ELR (cell line): ENCODE measurements at regions not wholly inside any gene's neighbourhood (a gene's known extent, or its start where the extent isn't known, plus 50 kb on each side); places are given as distances from the start of the nearest gene placed in this dataset.
"Not testable (repeated sequence)": the region's sequence is repeated elsewhere in the genome, so short reads cannot be mapped to it uniquely, and the experiment has no call there.

Source experiments
- DNase-seq: peaks from one replicate; pipeline ENCODE4 v3.0.0-alpha.2; 2015; ENCODE audit warnings: low read depth

DNA sequence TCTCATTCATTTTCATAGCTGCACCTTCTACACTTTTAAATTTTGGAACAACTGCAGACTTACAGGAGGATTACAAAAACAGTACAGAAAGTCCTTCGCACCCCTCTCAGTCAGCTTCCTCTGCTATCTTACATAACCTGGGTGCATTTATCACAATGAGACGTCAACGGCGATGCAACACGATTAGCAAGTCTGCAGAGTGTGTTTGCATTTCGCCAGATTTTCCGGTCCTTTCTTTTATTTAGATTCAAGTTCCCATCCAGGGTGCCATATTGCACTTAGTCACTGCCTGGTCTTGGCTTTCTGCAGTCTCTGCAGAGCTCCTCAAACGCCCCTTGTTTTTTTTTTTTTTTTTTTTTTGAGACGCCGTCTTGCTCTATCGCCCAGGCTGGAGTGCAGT is 85.9 kb downstream of the ASMT start:
- DNase-seq = no peak

DNA sequence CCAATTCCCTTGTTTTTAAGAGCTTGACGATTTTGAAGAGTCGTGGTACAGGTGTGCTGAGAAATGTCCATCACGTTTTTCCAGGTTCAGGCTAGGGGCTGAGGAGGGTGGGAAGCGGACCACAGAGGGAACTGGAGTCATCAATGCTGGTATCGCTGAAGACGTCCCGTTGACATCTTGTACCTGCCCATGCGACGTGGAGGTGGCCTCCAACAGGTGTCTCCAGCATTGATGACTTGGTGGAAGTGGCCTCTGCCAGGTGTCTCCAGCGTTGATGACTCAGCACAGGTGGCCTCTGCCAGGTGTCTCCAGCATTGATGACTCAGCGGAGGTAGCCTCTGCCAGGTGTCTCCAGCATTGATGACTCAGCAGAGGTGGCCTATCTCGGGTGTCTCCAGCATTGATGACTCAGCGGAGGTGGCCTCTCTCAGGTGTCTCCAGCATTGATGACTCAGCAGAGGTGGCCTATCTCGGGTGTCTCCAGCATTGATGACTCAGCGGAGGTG is 86.6 kb downstream of the ASMT start:
- not testable (repeated sequence) for DNase-seq

GRCh38 chrX:1702142-1702541 is 87.3 kb downstream of the ASMT start:
- not testable (repeated sequence) for DNase-seq

GRCh38 chrX:1702557-1702956 is 87.7 kb downstream of the ASMT start:
- not testable (repeated sequence) for DNase-seq

- DNase-seq = not testable (repeated sequence)
Observed at GRCh38 chrX:1709277-1709676, 94.4 kb downstream of the ASMT start.

DNA sequence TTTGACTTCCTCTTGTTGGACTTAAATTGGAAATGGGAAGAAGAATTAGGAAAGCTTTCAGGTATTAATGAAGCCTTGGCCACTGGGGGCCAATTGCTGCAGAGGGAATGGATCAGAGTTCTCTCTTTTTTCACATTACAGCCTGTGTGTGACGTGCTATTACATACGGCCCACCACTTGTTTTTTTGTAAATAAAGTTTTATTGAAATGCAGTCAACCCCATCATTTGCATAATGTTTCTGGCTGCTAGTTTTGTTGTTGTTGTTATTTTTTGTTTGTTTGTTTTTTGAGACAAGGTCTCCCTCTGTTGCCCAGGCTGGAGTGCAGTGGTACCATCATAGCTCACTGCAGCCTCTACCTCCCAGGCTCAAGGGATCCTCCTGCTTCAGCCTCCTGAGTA is 98.4 kb downstream of the ASMT start:
- DNase-seq = no peak

DNA sequence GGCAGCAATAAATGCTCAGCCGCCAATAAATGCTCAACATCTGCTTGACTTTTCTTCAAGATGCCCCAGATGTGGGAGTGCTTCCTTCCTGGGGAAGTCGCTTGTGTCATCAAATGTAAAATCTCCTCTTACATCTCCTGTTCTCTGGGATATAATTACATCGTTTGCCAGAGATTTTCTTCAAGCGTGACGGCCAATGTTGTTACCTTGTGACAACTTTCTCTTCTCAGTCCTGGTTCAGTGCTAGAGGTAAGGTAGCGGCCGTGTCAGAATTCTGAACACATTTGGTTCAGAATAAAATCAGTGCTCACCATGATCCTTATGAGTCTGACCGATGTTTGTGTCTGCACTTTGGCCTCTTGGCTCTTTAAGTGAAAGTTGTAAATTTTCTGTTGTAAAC is 102.5 kb downstream of the ASMT start:
- DNase-seq = no peak

DNA sequence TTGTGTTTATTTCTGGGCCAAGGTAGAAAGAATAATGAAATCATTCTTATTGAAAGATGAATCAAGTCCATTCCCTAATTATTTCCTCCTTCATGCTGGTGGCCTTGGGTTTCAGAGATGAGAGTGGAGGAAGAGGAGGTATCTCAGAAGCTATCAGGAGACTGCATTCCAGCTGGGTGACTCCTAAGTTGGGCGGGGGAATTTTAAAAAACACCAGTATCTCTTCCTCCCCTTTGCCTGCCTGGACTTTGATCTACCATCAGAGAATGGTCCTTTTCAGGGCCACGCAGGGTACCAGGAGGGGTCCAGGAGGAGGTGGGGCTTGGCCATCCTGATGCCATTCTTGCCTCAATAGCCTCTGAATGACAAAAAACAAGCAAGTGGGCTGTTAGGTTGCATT is 104.4 kb downstream of the ASMT start:
- DNase-seq = no peak

DNA sequence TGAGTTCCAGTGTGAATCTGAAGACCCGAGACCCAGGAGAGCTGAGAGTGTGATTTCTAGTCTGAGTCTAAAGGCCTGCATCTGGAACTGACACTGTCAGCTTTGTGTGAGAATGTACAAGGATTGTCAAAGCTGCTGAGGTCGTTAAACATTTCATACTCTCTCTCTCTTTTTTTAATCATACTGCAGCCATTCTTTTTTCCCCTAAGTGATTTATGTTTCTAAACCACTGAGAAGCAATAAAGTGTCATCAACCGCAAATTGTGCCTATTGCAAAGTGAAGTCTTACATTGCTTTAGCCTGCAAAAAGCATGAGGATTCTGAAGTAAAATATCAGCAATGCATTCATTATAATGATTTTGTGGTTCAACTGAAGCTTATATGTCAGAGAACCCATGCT is 106.0 kb downstream of the ASMT start:
- DNase-seq = no peak

DNA sequence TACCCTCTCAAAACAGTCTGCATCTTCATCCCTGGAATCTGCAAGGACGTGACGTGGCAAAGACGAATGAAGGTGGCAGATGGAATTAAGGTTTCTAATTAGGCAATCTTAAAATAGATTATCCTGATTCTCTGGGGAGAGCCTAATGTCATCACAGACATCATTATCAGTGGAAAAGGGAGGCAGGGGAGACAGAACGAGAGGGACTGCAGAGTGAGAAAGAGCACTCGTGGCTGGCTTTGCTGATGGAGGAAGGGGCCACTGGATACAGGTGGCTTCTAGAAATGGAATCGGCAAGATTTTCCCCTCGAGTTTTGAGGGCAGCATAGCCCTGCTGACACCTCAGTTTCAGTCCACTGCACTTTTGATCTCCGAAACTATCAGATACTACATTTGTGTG is 110.6 kb downstream of the ASMT start:
- no peak for DNase-seq

- DNase-seq = peak; percentile 26
Observed at GRCh38 chrX:1727531-1728027, 112.7 kb downstream of the ASMT start.

GRCh38 chrX:1734806-1735205 is 119.9 kb downstream of the ASMT start:
- DNase-seq = peak; percentile 3

GRCh38 chrX:1741816-1742394 is 127.0 kb downstream of the ASMT start:
- no peak for DNase-seq

DNA sequence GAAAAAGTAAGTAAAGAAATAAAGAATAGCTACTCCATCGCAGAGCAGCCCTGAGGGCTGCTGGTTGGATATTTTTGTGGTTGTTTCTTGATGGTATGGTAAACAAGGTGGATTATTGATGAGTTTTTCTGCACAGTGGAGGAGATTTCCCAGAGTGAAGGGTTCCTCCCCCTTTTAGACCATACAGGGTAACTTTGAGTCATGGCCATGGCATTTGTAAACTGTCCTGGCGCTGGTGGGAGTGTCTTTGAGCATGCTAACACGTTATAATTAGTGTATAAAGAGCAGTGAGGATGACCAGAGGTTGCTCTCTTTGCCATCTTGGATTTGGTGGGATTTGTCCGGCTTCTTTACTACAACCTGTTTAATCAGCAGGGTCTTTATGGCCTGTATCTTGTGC is 128.2 kb downstream of the ASMT start:
- peak; percentile 4 for DNase-seq

- no peak for DNase-seq
Observed at GRCh38 chrX:1743663-1744062, 128.8 kb downstream of the ASMT start.

GRCh38 chrX:1748408-1748807 is 133.5 kb downstream of the ASMT start:
- no peak for DNase-seq

- DNase-seq = no peak
Observed at GRCh38 chrX:1749499-1749898, 134.6 kb downstream of the ASMT start.

- DNase-seq = no peak
Observed at GRCh38 chrX:1750267-1750666, 135.4 kb downstream of the ASMT start.

DNA sequence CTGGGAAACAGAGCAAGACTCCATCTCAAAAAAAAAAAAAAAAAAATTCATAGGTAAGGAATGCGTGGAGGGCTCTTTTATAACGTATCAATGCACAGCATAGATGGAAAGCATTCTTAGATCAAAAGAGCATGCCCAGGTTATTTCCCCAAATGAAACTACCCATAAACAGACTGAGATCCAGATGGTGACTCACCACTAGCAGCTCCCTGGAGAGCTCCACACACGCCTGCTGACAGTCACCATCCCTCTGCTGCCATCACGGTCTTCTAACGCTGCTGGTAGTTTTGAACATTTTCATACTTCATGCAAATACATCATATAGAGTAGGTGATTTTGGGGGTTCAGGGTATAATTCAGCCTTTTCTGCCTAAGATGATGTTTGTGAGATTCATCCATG is 136.9 kb downstream of the ASMT start:
- peak; percentile 3 for DNase-seq

- not testable (repeated sequence) for DNase-seq
Observed at GRCh38 chrX:1752799-1753198, 137.9 kb downstream of the ASMT start.

DNA sequence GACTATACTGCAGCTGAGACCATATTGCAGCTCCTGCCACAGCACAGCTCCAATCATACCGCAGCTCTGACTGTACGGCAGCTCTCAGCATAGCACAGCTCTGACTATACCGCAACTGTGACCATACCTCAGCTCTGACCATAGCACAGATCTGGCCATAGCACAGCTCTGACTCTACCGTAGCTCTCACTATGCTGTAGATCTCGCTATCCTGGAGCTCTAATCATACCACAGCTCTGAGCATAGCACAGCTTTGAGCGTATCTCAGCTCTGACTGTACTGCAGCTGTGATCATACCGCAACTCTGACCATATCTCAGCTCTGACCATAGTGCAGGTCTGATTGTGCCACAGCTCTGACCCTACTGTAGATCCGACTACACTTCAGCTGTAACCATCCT is 139.2 kb downstream of the ASMT start:
- peak; percentile 32 for DNase-seq

- no peak for DNase-seq
Observed at GRCh38 chrX:1763294-1763693, 148.4 kb downstream of the ASMT start.

GRCh38 chrX:1764883-1765364 is 150.1 kb downstream of the ASMT start:
- DNase-seq = not testable (repeated sequence)

GRCh38 chrX:1767026-1767425 is 152.2 kb downstream of the ASMT start:
- DNase-seq = no peak
